Heart left ventricle (tissue), 16 donors: ENCODE measurements at regions not wholly inside any gene's neighbourhood (a gene's known extent, or its start where the extent isn't known, plus 50 kb on each side); places are given as distances from the start of the nearest gene placed in this dataset.
"Not testable (repeated sequence)": the region's sequence is repeated elsewhere in the genome, so short reads cannot be mapped to it uniquely, and the experiment has no call there.

Experiments used
- ATAC-seq, 4 donors: fragments of 200-7000 bp; cut with Tn5 transposase; one replicate each; pipeline ENCODE4 v1.9.1; 2020 to 2022; ENCODE audit warnings: moderate library complexity in 4 of 4, mild to moderate bottlenecking in 3 of 4, moderate number of reproducible peaks in 1 of 4
- DNase-seq, 5 donors: peaks; one replicate each; pipeline ENCODE4 v3.0.0-alpha.2; 2020
- H3K27ac ChIP-seq, 12 donors: fragments of 200-600 bp; sonication (generic) in 4 of 12; one replicate each; pipeline versions ENCODE4 v1.5.0 to v1.8.0; 2016 to 2022; ENCODE audit warnings: mild to moderate bottlenecking in 2 of 12
- H3K27me3 ChIP-seq, 9 donors: fragments of 200-600 bp; sonication (generic) in 2 of 9; one replicate each; pipeline versions ENCODE4 v1.5.1 to v1.8.0; 2016 to 2022; ENCODE audit warnings: mild to moderate bottlenecking in 3 of 9
- H3K36me3 ChIP-seq, 9 donors: fragments of 200-600 bp; sonication (generic) in 2 of 9; one replicate each; pipeline versions ENCODE4 v1.5.0 to v1.8.0; 2018 to 2022; ENCODE audit warnings: mild to moderate bottlenecking in 2 of 9
- H3K4me1 ChIP-seq, 12 donors: fragments of 200-600 bp; sonication (generic) in 4 of 12; one replicate each; pipeline versions ENCODE4 v1.5.0 to v1.8.0; 2016 to 2022; ENCODE audit warnings: mild to moderate bottlenecking in 3 of 12
- H3K4me3 ChIP-seq, 12 donors: fragments of 200-600 bp; sonication (generic) in 4 of 12; one replicate each; pipeline versions ENCODE4 v1.5.0 to v1.8.0; 2017 to 2022; ENCODE audit warnings: mild to moderate bottlenecking in 9 of 12, moderate library complexity in 4 of 12
- H3K9me3 ChIP-seq, 12 donors: fragments of 200-600 bp; sonication (generic) in 4 of 12; one replicate each; pipeline versions ENCODE4 v1.5.0 to v1.8.0; 2016 to 2022; ENCODE audit warnings: mild to moderate bottlenecking in 1 of 12
- CTCF ChIP-seq, 12 donors: fragments of 200-600 bp; sonication (generic) in 4 of 12; IDR thresholded peaks; one replicate each; pipeline versions ENCODE4 v1.5.0 to v1.8.0; 2018 to 2022; ENCODE audit warnings: antibody characterized with exemption in 12 of 12, mild to moderate bottlenecking in 5 of 12
- POLR2A ChIP-seq, 2 donors: fragments of 450-650 bp; IDR thresholded peaks; one replicate each; pipeline ENCODE4 v1.6.1; 2017; ENCODE audit warnings: antibody characterized with exemption in 2 of 2, mild to moderate bottlenecking in 2 of 2, moderate library complexity in 2 of 2
- WGBS, 4 donors: extraction: QIAGEN DNeasy Blood & Tissue Kit in 2 of 4; methylation state at CpG; one replicate each; pipeline versions ENCODE4 v1.1.5 to v1.1.7; 2013 to 2018; 5-methylcytosine and 5-hydroxymethylcytosine counted together
- intact Hi-C, 10 donors: fragments of 100-400 bp; cut with DNase I; formaldehyde crosslinking; loops; one replicate each; pipeline versions ENCODE4 v1.11.1 to v1.14.2; 2022
- donor health status: ischemic (EF 13 %, LVEDD 7.1; RV severe dilation, severe dysfunction).
- donor health status: healthy with polysubstance abuse.
- donor health status: DM: no; HTN: yes; CAD: no.
- donor health status: DM: no; HTN: no; CAD: no.
- donor health status: ischemic (EF 25% LVEDD 6.9; RV normal size, moderate dysfunction).
- donor health status: ischemic (EF 25% LVEDD 5.7; RV mildly dilated, moderate dysfunction).
- donor health status: healthy.
- donor health status: DM: yes; HTN: yes; CAD: no.
- donor health status: ischemic (EF 35%, LVEDD 5.7; RV mildly dilated, moderate dysfunction).
- donor health status: nonischemic (EF 11% LVEDD 7.7; RV severe dilation, severe dysfunction).
- donor health status: DM: yes; HTN: yes; CAD: no.
- donor health status: PGD.
- donor health status: ischemic (EF 29% LVEDD 5.4; RV normal size, mild dysfunction).
- donor health status: nonischemic (EF 23%, LVEDD 6.1; RV moderate dilation, normal function).

- Histone ChIP-seq H3K4me3 (no peak overlapping the region), H3K4me1 (no peaks in the 10 kb centered on the region), H3K27ac (no peak overlapping the region), H3K36me3 (no peaks in the 10 kb centered on the region), H3K27me3 (no peaks in the 10 kb centered on the region), H3K9me3 (peaks cover 0 to 5% (median 0%) of the 10 kb centered on the region in 12 donors)
- WGBS, 4 donors: 83 to 95% (median 93%) methylated on average over 2 of the region's 2 CpGs
- TF ChIP-seq CTCF (IDR thresholded peaks at IDR 0.05): no peak
- DNase-seq (no peak), ATAC-seq (no peak)
- intact Hi-C loops: no loop called here
These were observed 379.2 kb upstream of the ADAMTS5 start for GRCh38 chr21:27346041-27346448.

GRCh38 chr21:27339902-27340301, 373.0 kb upstream of the ADAMTS5 start:
- TF ChIP-seq POLR2A (IDR thresholded peaks at IDR 0.05): no peak
- TF ChIP-seq CTCF (IDR thresholded peaks at IDR 0.05): no peak
- ATAC-seq (no peak), DNase-seq (no peak)
- Histone ChIP-seq H3K36me3 (no peaks in the 10 kb centered on the region), H3K9me3 (no peaks in the 10 kb centered on the region), H3K4me3 (no peak overlapping the region), H3K4me1 (no peaks in the 10 kb centered on the region), H3K27me3 (no peaks in the 10 kb centered on the region), H3K27ac (no peak overlapping the region)
- 75 to 80% (median 77%) methylated on average over 5 of the region's 5 CpGs for WGBS, 4 donors
- intact Hi-C loops: no loop called here

- 92 to 96% (median 94%) methylated on average over 5 of the region's 5 CpGs for WGBS, 4 donors
These were observed 371.1 kb upstream of the ADAMTS5 start for GRCh38 chr21:27338007-27338406.

DNA sequence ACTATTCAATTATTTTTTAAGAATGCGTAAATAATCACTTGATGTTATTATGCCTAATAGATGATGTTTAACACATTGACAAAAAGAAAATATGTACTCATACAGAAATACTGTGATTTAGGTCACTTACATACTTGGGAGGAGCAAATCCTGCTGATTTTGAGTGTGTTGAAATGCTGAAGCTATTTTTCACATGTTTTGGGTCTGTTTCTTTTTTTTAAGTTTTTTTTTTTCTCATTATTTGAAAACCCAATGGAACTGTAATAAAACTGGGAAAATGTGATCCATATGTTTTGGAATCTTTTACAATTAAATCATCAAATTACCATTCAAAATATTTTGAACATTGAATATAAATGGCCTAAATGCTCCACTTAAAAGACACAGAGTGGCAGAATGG, 366.2 kb upstream of the ADAMTS5 start:
- DNase-seq (no peak), ATAC-seq (no peak)
- Histone ChIP-seq H3K27ac (no peak overlapping the region), H3K36me3 (no peaks in the 10 kb centered on the region), H3K4me1 (no peaks in the 10 kb centered on the region), H3K27me3 (no peaks in the 10 kb centered on the region), H3K4me3 (no peak overlapping the region), H3K9me3 (peaks cover 0 to 14% (median 2%) of the 10 kb centered on the region in 12 donors)
- TF ChIP-seq CTCF (IDR thresholded peaks at IDR 0.05) (no peak), POLR2A (IDR thresholded peaks at IDR 0.05) (no peak)
- 85 to 98% (median 91%) methylated on average over 1 of the region's 1 CpG for WGBS, 4 donors
- intact Hi-C loops: no loop called here

More at GRCh38 chr21:27338007-27338406, 371.1 kb upstream of the ADAMTS5 start:
- ATAC-seq, H3K9me3 ChIP-seq, H3K36me3 ChIP-seq, H3K4me1 ChIP-seq, H3K27me3 ChIP-seq, DNase-seq, H3K27ac ChIP-seq, intact Hi-C loops, H3K4me3 ChIP-seq: not testable (repeated sequence)

- DNase-seq (no peak), ATAC-seq (peak in 1 of 4 donors; percentile 69)
- no peaks in the 10 kb centered on the region for H3K36me3 ChIP-seq
- H3K4me1 ChIP-seq: no peaks in the 10 kb centered on the region
- no peaks in the 10 kb centered on the region for H3K27me3 ChIP-seq
- H3K27ac ChIP-seq: peak overlapping the region in 1 of 12 donors; percentile 12
- TF ChIP-seq CTCF (IDR thresholded peaks at IDR 0.05) (no peak), POLR2A (IDR thresholded peaks at IDR 0.05) (no peak)
- peaks cover 0 to 14% (median 2%) of the 10 kb centered on the region in 12 donors for H3K9me3 ChIP-seq
- WGBS, 4 donors: 68 to 75% (median 71%) methylated on average over 6 of the region's 6 CpGs
- H3K4me3 ChIP-seq: peak overlapping the region in 1 of 12 donors; percentile 26
- intact Hi-C loops: no loop called here
These were observed 362.5 kb upstream of the ADAMTS5 start for GRCh38 chr21:27329255-27329851.
